Endothelial cell of umbilical vein (primary cell): ENCODE measurements at regions not wholly inside any gene's neighbourhood (a gene's known extent, or its start where the extent isn't known, plus 50 kb on each side); places are given as distances from the start of the nearest gene placed in this dataset.

Experiments
- POLR2A ChIP-seq: IDR thresholded peaks from 2 replicates; pipeline ENCODE4 v1.6.1; 2012; ENCODE audit warnings: low read depth, mild to moderate bottlenecking, control low read depth, low read length
- TF ChIP-seq, protein P1 (sequence below), 2 donors: IDR thresholded peaks; 1 replicate in 1 of 2; 2 replicates in 1 of 2; pipeline ENCODE4 v1.5.1; 2011; ENCODE audit warnings: low read length in 2 of 2, mild to moderate bottlenecking in 2 of 2, moderate library complexity in 2 of 2, control low read depth in 1 of 2, inconsistent platforms in 1 of 2, low read depth in 1 of 2; ENCODE audit not compliant: insufficient read depth in 1 of 2; ENCODE audit errors: extremely low read depth in 1 of 2
- TF ChIP-seq, protein P2 (sequence below): IDR thresholded peaks from 2 replicates; pipeline ENCODE4 v1.6.1; 2011; ENCODE audit not compliant: insufficient read depth, insufficient read length

DNA sequence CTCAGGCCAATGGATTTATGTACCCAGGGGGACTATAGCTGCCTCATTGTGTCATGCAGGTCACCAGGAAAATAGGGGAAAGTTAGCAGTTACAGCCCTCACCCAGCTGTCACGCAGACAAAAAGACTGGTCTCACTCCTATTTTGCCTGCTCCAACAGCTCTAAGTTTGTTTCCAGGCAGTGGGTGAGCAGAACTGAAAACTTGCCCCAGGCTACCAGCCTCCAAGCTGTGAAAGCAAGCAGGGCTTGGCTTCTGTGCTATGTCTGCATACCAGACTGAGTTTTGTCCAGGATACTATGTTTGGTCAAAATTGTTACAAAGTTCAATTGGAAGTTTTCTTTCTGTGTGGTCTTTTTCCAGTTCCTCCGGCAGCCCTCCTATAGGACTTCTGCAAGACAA is 628.4 kb downstream of the FAM133A start:
- TF ChIP-seq, protein P1, sequence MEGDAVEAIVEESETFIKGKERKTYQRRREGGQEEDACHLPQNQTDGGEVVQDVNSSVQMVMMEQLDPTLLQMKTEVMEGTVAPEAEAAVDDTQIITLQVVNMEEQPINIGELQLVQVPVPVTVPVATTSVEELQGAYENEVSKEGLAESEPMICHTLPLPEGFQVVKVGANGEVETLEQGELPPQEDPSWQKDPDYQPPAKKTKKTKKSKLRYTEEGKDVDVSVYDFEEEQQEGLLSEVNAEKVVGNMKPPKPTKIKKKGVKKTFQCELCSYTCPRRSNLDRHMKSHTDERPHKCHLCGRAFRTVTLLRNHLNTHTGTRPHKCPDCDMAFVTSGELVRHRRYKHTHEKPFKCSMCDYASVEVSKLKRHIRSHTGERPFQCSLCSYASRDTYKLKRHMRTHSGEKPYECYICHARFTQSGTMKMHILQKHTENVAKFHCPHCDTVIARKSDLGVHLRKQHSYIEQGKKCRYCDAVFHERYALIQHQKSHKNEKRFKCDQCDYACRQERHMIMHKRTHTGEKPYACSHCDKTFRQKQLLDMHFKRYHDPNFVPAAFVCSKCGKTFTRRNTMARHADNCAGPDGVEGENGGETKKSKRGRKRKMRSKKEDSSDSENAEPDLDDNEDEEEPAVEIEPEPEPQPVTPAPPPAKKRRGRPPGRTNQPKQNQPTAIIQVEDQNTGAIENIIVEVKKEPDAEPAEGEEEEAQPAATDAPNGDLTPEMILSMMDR (IDR thresholded peaks at IDR 0.05; ENCODE audit: extremely low read depth in 1 of 2, insufficient read depth in 1 of 2, low read depth in 1 of 2, low read length in 2 of 2) = no peak
- TF ChIP-seq, protein P2, sequence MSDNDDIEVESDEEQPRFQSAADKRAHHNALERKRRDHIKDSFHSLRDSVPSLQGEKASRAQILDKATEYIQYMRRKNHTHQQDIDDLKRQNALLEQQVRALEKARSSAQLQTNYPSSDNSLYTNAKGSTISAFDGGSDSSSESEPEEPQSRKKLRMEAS = no peak
- no peak for TF ChIP-seq POLR2A
